Neutrophil (primary cell): ENCODE measurements at regions not wholly inside any gene's neighbourhood (a gene's known extent, or its start where the extent isn't known, plus 50 kb on each side); places are given as distances from the start of the nearest gene placed in this dataset.

Experiments used
- H3K27ac ChIP-seq: fragments of 200-600 bp; sonication (generic); 2 replicates; pipeline ENCODE4 v1.5.1; 2016; ENCODE audit warnings: mild to moderate bottlenecking, moderate library complexity
- H3K27me3 ChIP-seq: fragments of 200-600 bp; sonication (generic); 2 replicates; pipeline ENCODE4 v1.6.0; 2016; ENCODE audit warnings: mild to moderate bottlenecking
- H3K36me3 ChIP-seq: fragments of 200-600 bp; sonication (generic); 2 replicates; pipeline ENCODE4 v1.5.1; 2017
- H3K4me1 ChIP-seq, 2 experiments: fragments of 200-600 bp in 1 of 2; sonication (generic) in 1 of 2; 1 replicate in 1 of 2; 2 replicates in 1 of 2; pipeline versions ENCODE4 v1.5.1 to v1.6.1; 2013 to 2016; ENCODE audit warnings: low read depth in 1 of 2, low read length in 1 of 2, mild to moderate bottlenecking in 1 of 2, moderate library complexity in 1 of 2; ENCODE audit not compliant: control insufficient read depth in 1 of 2, insufficient read depth in 1 of 2
- H3K4me3 ChIP-seq, 2 experiments: fragments of 200-600 bp in 1 of 2; sonication (generic) in 1 of 2; 1 replicate in 1 of 2; 2 replicates in 1 of 2; pipeline ENCODE4 v1.5.1; 2013 to 2016; ENCODE audit warnings: low read depth in 1 of 2, low read length in 1 of 2, mild to moderate bottlenecking in 1 of 2, moderate library complexity in 1 of 2
- H3K9me3 ChIP-seq: fragments of 200-600 bp; sonication (generic); 2 replicates; pipeline ENCODE4 v1.5.1; 2016
- CTCF ChIP-seq: fragments of 200-600 bp; sonication (generic); IDR thresholded peaks from 2 replicates; pipeline ENCODE4 v1.5.1; 2016; ENCODE audit warnings: antibody characterized with exemption

GRCh38 chrX:38896724-38897298 lies 95.6 kb downstream of the MID1IP1 start:
- Histone ChIP-seq H3K4me1 (peaks cover 5 to 6% of the 10 kb centered on the region in 2 experiments), H3K27ac (no peak overlapping the region), H3K4me3 (no peak overlapping the region), H3K36me3 (no peaks in the 10 kb centered on the region), H3K27me3 (no peaks in the 10 kb centered on the region), H3K9me3 (no peaks in the 10 kb centered on the region)
- TF ChIP-seq CTCF, result no peak

DNA sequence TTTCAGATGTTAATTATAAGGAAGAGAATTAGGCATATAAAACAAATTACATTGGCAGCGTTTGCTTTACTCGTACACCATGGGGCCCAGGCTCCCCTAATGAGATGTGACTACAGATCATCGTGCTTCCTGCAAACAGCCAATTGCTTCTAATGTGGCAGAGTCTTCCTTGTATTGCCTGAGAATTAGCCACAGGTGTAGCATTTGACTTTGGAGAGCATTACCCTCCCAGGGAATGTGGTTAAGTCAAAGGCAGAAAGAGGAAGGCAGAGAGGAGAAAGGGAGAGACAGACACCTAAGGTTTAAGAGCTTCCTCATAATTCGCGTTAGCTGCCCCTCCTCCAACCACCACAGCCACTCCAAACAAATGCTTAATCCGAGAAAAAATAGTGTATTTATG lies 97.0 kb downstream of the MID1IP1 start:
- no peaks in the 10 kb centered on the region for H3K36me3 ChIP-seq

DNA sequence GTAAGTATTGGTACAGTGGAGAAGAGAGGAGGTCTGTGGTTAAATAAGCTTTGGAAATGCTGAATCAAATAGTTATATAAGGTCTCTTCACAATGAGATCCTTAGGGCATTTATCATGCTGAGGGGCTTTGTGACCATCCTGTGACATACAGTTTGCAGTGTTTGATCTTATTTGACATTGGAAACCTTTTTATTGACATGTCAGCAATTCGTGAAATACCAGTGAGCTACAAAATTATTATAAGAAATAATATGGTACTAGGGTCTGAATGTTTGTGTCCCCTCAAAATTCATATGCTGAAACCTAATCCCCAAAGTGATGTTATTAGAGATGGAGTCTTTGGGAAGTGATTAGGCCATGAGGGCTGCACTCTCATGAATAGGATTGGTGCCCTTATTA lies 98.4 kb downstream of the MID1IP1 start:
- no peak overlapping the region for H3K27ac ChIP-seq
- TF ChIP-seq CTCF, result no peak
- no peaks in the 10 kb centered on the region for H3K36me3 ChIP-seq
- H3K4me1 ChIP-seq, result peaks cover 5 to 6% of the 10 kb centered on the region in 2 experiments
- no peak overlapping the region for H3K4me3 ChIP-seq
- no peaks in the 10 kb centered on the region for H3K27me3 ChIP-seq
- no peaks in the 10 kb centered on the region for H3K9me3 ChIP-seq

More for the DNA sequence above, 97.0 kb downstream of the MID1IP1 start:
- Histone ChIP-seq H3K27ac (peak overlapping the region; percentile 29), H3K27me3 (no peaks in the 10 kb centered on the region), H3K4me1 (peaks cover 5 to 6% of the 10 kb centered on the region in 2 experiments), H3K4me3 (no peak overlapping the region), H3K9me3 (no peaks in the 10 kb centered on the region)
- no peak for TF ChIP-seq CTCF

DNA sequence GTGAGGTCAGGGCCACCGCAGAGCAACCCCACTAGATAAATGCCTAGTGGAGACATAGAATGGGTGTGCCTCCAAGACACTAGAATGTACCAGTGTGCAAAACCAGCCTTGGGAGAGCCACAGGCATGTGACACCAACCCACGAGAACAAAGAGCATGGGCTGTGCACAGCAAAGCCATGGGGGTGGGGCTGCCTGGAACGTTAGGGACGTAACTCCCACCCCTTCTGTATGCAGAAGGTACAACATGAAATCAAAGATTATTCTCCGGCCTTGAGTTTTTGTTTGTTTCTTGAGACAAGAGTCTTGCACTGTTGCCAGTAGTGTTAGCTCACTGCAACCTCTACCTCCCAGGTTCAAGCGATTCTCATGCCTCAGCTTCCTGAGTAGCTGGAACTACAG lies 99.5 kb downstream of the MID1IP1 start:
- Histone ChIP-seq H3K4me1 (peaks cover 5 to 6% of the 10 kb centered on the region in 2 experiments), H3K27me3 (no peaks in the 10 kb centered on the region), H3K4me3 (no peak overlapping the region), H3K27ac (no peak overlapping the region), H3K36me3 (no peaks in the 10 kb centered on the region), H3K9me3 (no peaks in the 10 kb centered on the region)
- no peak for TF ChIP-seq CTCF

DNA sequence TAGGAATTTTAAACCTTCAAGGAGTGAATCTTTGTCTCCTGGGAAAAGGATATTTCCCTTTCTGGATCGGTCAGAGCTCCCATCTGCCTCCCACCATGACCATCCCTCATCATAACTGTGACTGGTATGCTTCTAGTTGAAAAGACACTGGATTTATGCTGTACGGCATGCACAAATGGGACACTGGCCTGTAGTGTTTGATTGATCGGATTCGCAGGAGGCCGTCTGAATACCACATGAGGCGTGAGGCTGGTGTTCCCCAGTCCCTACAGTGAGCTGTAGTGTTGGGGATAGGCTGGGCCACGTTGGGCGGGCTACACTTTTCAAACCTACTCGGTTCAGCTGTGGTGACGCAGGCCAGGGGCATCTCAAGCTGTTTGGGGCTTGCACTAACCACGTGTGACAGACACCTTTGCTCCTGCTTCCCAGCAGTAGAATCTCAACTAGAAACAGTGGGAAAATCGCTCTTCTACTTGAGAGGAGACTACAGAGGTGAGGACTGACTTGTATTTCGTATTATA lies 101.8 kb downstream of the MID1IP1 start:
- H3K36me3 ChIP-seq, result no peaks in the 10 kb centered on the region
- H3K27ac ChIP-seq, result no peak overlapping the region
- H3K27me3 ChIP-seq, result no peaks in the 10 kb centered on the region
- no peak for TF ChIP-seq CTCF
- no peak overlapping the region for H3K4me3 ChIP-seq
- H3K4me1 ChIP-seq, result peaks cover 5 to 6% of the 10 kb centered on the region in 2 experiments
- no peaks in the 10 kb centered on the region for H3K9me3 ChIP-seq
